Neural progenitor cell (in vitro differentiated cells): ENCODE measurements at regions not wholly inside any gene's neighbourhood (a gene's known extent, or its start where the extent isn't known, plus 50 kb on each side); places are given as distances from the start of the nearest gene placed in this dataset.

Source experiments
- CTCF ChIP-seq: fragments of 200-600 bp; sonication (generic); IDR thresholded peaks from 2 replicates; pipeline ENCODE4 v1.5.1; 2017; ENCODE audit warnings: antibody characterized with exemption, mild to moderate bottlenecking
- EZH2 ChIP-seq: fragments of 200-600 bp; sonication (generic); IDR thresholded peaks from 2 replicates; pipeline ENCODE4 v1.6.1; 2017; ENCODE audit warnings: antibody characterized with exemption, mild to moderate bottlenecking, moderate library complexity
- EZH2phosphoT487 ChIP-seq: fragments of 200-600 bp; sonication (generic); IDR thresholded peaks from 2 replicates; pipeline ENCODE4 v1.6.1; 2017; ENCODE audit warnings: antibody characterized with exemption

GRCh38 chr20:10167040-10167439, 51.6 kb upstream of the SNAP25 start:
- TF ChIP-seq CTCF: no peak
- TF ChIP-seq EZH2phosphoT487: no peak
- no peak for TF ChIP-seq EZH2
